ENCODE measurements at regions not wholly inside any gene's neighbourhood (a gene's known extent, or its start where the extent isn't known, plus 50 kb on each side); places are given as distances from the start of the nearest gene placed in this dataset.

- Histone ChIP-seq H3K27ac (ENCODE audit: extremely low read length, insufficient read depth, low read length) (no peak overlapping the region), H3K4me2 (ENCODE audit: low read depth, low read length) (no peak overlapping the region), H3K27me3 (ENCODE audit: control insufficient read depth in 1 of 2, insufficient read depth in 2 of 2, low read length in 2 of 2) (no peaks in the 10 kb centered on the region), H3K79me2 (ENCODE audit: insufficient read depth, low read length) (no peaks in the 10 kb centered on the region), H4K20me1 (ENCODE audit: insufficient read depth, low read length) (no peaks in the 10 kb centered on the region), H2AFZ (ENCODE audit: low read length) (no peak overlapping the region), H3K4me1 (ENCODE audit: insufficient read depth, low read length) (no peaks in the 10 kb centered on the region), H3K4me3 (replicated peaks in 1 of 3; ENCODE audit: insufficient read depth in 1 of 3, low read depth in 2 of 3, low read length in 3 of 3) (no peak overlapping the region), H3K9me3 (ENCODE audit: low read length) (no peaks in the 10 kb centered on the region), H3K36me3 (replicated peaks in 1 of 2; ENCODE audit: control insufficient read depth in 1 of 2, insufficient read depth in 2 of 2, low read length in 2 of 2) (no peaks in the 10 kb centered on the region), H3K9ac (ENCODE audit: insufficient read depth, low read depth, low read length) (no peak overlapping the region)
- ChIA-PET CTCF (ENCODE audit: low intra/inter-chr PET ratio, low total read pairs) (no interaction called here), POLR2A (no interaction called here)
- DNase-seq (ENCODE audit: low spot score), result no peak
- intact Hi-C loops (cut with micrococcal nuclease; ENCODE audit: unreplicated experiment), result no loop called here
- 0% methylated on average over 2 of the region's 2 CpGs for WGBS (ENCODE audit: low lambda C conversion rate)
- FAIRE-seq, result no peak
- ATAC-seq, result no peak
- in situ Hi-C loops (cut with HindIII; ENCODE audit: extremely low pct_ligation_motif_present, low pct_unique_long_range_greater_than_20kb), result no loop called here
- TF ChIP-seq ZNF460 (CRISPR knock-in tag; IDR thresholded peaks at IDR 0.05; ENCODE audit: borderline replicate concordance) (no peak), ZNF513 (CRISPR knock-in tag; conservative IDR thresholded peaks at IDR 0.05) (no peak), ZUFSP (CRISPR knock-in tag; IDR thresholded peaks at IDR 0.05; ENCODE audit: borderline replicate concordance) (no peak), FOSL2 (CRISPR knock-in tag; IDR thresholded peaks at IDR 0.05) (no peak), ZNF296 (CRISPR knock-in tag; conservative IDR thresholded peaks at IDR 0.05) (no peak), SETDB1 (CRISPR knock-in tag; IDR thresholded peaks at IDR 0.05; ENCODE audit: borderline replicate concordance) (no peak), ELF4 (CRISPR knock-in tag; IDR thresholded peaks at IDR 0.05; ENCODE audit: borderline replicate concordance) (no peak), FOXK2 (IDR thresholded peaks at IDR 0.05) (no peak)
- no TSS peak for BruUV-seq (replicated peaks)
Measured at GRCh38 chr13:62829486-62829885, 1413.8 kb upstream of the PCDH20 start.
